Neural progenitor cell (in vitro differentiated cells): ENCODE measurements at regions not wholly inside any gene's neighbourhood (a gene's known extent, or its start where the extent isn't known, plus 50 kb on each side); places are given as distances from the start of the nearest gene placed in this dataset.

Experiments used
- DNase-seq: peaks from one replicate; pipeline ENCODE4 v3.0.0-alpha.2; 2016; ENCODE audit warnings: low spot score
- H2AFZ ChIP-seq: fragments of 200-600 bp; sonication (generic); replicated peaks from 2 replicates; pipeline ENCODE4 v1.6.1; 2016; ENCODE audit warnings: antibody characterized with exemption
- H3F3A ChIP-seq: fragments of 200-600 bp; sonication (generic); 2 replicates; pipeline ENCODE4 v1.6.1; 2016; ENCODE audit warnings: antibody characterized with exemption, low read depth
- H3K27ac ChIP-seq: fragments of 200-600 bp; sonication (generic); 2 replicates; pipeline ENCODE4 v1.5.1; 2016; ENCODE audit warnings: mild to moderate bottlenecking
- H3K27me3 ChIP-seq: fragments of 200-600 bp; sonication (generic); 2 replicates; pipeline ENCODE4 v1.6.1; 2016; ENCODE audit warnings: mild to moderate bottlenecking, moderate library complexity
- H3K36me3 ChIP-seq: fragments of 200-600 bp; sonication (generic); 2 replicates; pipeline ENCODE4 v1.5.1; 2016
- H3K4me1 ChIP-seq: fragments of 200-600 bp; sonication (generic); 2 replicates; pipeline ENCODE4 v1.6.1; 2016; ENCODE audit warnings: mixed run types
- H3K4me2 ChIP-seq: fragments of 200-600 bp; sonication (generic); 2 replicates; pipeline ENCODE4 v1.6.1; 2016
- H3K4me3 ChIP-seq: fragments of 200-600 bp; sonication (generic); 2 replicates; pipeline ENCODE4 v1.5.1; 2016
- H3K79me2 ChIP-seq: fragments of 200-600 bp; sonication (generic); 2 replicates; pipeline ENCODE4 v1.6.1; 2016; ENCODE audit warnings: low read depth
- H3K9ac ChIP-seq: fragments of 200-600 bp; sonication (generic); 2 replicates; pipeline ENCODE4 v1.6.1; 2016
- H3K9me3 ChIP-seq: fragments of 200-600 bp; sonication (generic); 2 replicates; pipeline ENCODE4 v1.5.1; 2016; ENCODE audit warnings: low read depth
- H4K20me1 ChIP-seq: fragments of 200-600 bp; sonication (generic); 2 replicates; pipeline ENCODE4 v1.6.1; 2016; ENCODE audit warnings: low read depth
- H3K27ac Mint-ChIP-seq: 3 replicates; pipeline ENCODE4 v1.8.0; 2021; ENCODE audit warnings: mixed read lengths
- H3K27me3 Mint-ChIP-seq: 2 replicates; pipeline ENCODE4 v1.8.0; 2022; ENCODE audit warnings: low read depth, mild to moderate bottlenecking, inconsistent platforms, moderate library complexity, mixed read lengths; ENCODE audit not compliant: insufficient read depth
- H3K36me3 Mint-ChIP-seq: 3 replicates; pipeline ENCODE4 v1.8.0; 2021; ENCODE audit warnings: mixed read lengths
- H3K4me1 Mint-ChIP-seq: 3 replicates; pipeline ENCODE4 v1.8.0; 2021; ENCODE audit warnings: mixed read lengths
- H3K4me3 Mint-ChIP-seq: 3 replicates; pipeline ENCODE4 v1.8.0; 2021; ENCODE audit warnings: mild to moderate bottlenecking, moderate library complexity, mixed read lengths
- H3K9me3 Mint-ChIP-seq: 3 replicates; pipeline ENCODE4 v1.8.0; 2020; ENCODE audit warnings: mixed read lengths
- CTCF ChIP-seq: fragments of 200-600 bp; sonication (generic); IDR thresholded peaks from 2 replicates; pipeline ENCODE4 v1.5.1; 2017; ENCODE audit warnings: antibody characterized with exemption, mild to moderate bottlenecking
- EZH2 ChIP-seq: fragments of 200-600 bp; sonication (generic); IDR thresholded peaks from 2 replicates; pipeline ENCODE4 v1.6.1; 2017; ENCODE audit warnings: antibody characterized with exemption, mild to moderate bottlenecking, moderate library complexity
- EZH2phosphoT487 ChIP-seq: fragments of 200-600 bp; sonication (generic); IDR thresholded peaks from 2 replicates; pipeline ENCODE4 v1.6.1; 2017; ENCODE audit warnings: antibody characterized with exemption

- no peaks in the 10 kb centered on the region for H3K79me2 ChIP-seq
- H3K36me3 Mint-ChIP-seq = no peaks in the 10 kb centered on the region
- H3K27ac Mint-ChIP-seq = no peak overlapping the region
- no peaks in the 10 kb centered on the region for H3K9me3 ChIP-seq
- H3K27me3 ChIP-seq = no peaks in the 10 kb centered on the region
- no peaks in the 10 kb centered on the region for H4K20me1 ChIP-seq
- H3K27me3 Mint-ChIP-seq = no peaks in the 10 kb centered on the region
- H3K4me3 Mint-ChIP-seq = no peak overlapping the region
- H2AFZ ChIP-seq = no peak overlapping the region
- H3K9me3 Mint-ChIP-seq = peaks cover 21% of the 10 kb centered on the region
- H3K4me2 ChIP-seq = no peak overlapping the region
- no peak overlapping the region for H3K27ac ChIP-seq
- H3K4me1 ChIP-seq = no peaks in the 10 kb centered on the region
- H3K9ac ChIP-seq = no peak overlapping the region
- DNase-seq = no peak
- H3K36me3 ChIP-seq = no peaks in the 10 kb centered on the region
- no peak overlapping the region for H3K4me3 ChIP-seq
- H3F3A ChIP-seq = no peaks in the 10 kb centered on the region
- TF ChIP-seq CTCF = no peak
- TF ChIP-seq EZH2 = no peak
- no peak for TF ChIP-seq EZH2phosphoT487
- no peaks in the 10 kb centered on the region for H3K4me1 Mint-ChIP-seq
Observed at GRCh38 chr6:90456001-90456400, 130.9 kb downstream of the MAP3K7 start.

- H3K4me3 ChIP-seq = no peak overlapping the region
- Mint-ChIP-seq H3K27me3 (no peaks in the 10 kb centered on the region), H3K36me3 (no peaks in the 10 kb centered on the region), H3K4me1 (peaks cover 4% of the 10 kb centered on the region), H3K27ac (no peak overlapping the region), H3K9me3 (peaks cover 14% of the 10 kb centered on the region), H3K4me3 (no peak overlapping the region)
- no peak overlapping the region for H2AFZ ChIP-seq
- H3K9me3 ChIP-seq = no peaks in the 10 kb centered on the region
- peaks cover 6% of the 10 kb centered on the region for H3K4me1 ChIP-seq
- no peak overlapping the region for H3K4me2 ChIP-seq
- DNase-seq = no peak
- no peaks in the 10 kb centered on the region for H3K27me3 ChIP-seq
- no peaks in the 10 kb centered on the region for H3K36me3 ChIP-seq
- no peaks in the 10 kb centered on the region for H3K79me2 ChIP-seq
- no peaks in the 10 kb centered on the region for H4K20me1 ChIP-seq
- no peak overlapping the region for H3K27ac ChIP-seq
- H3F3A ChIP-seq = no peaks in the 10 kb centered on the region
- H3K9ac ChIP-seq = no peak overlapping the region
- no peak for TF ChIP-seq EZH2phosphoT487
Observed at GRCh38 chr6:90454836-90455427, 131.9 kb downstream of the MAP3K7 start.

- H3K9me3 ChIP-seq = no peaks in the 10 kb centered on the region
- H3K4me3 ChIP-seq = no peak overlapping the region
- Mint-ChIP-seq H3K36me3 (peaks cover 2% of the 10 kb centered on the region), H3K9me3 (no peaks in the 10 kb centered on the region), H3K4me3 (no peak overlapping the region), H3K4me1 (peaks cover 32% of the 10 kb centered on the region), H3K27me3 (peaks cover 2% of the 10 kb centered on the region), H3K27ac (no peak overlapping the region)
- no peak overlapping the region for H3K27ac ChIP-seq
- H4K20me1 ChIP-seq = no peaks in the 10 kb centered on the region
- H3K4me2 ChIP-seq = no peak overlapping the region
- DNase-seq = no peak
- H3K27me3 ChIP-seq = no peaks in the 10 kb centered on the region
- no peaks in the 10 kb centered on the region for H3F3A ChIP-seq
- peaks cover 31% of the 10 kb centered on the region for H3K4me1 ChIP-seq
- no peaks in the 10 kb centered on the region for H3K36me3 ChIP-seq
- no peaks in the 10 kb centered on the region for H3K79me2 ChIP-seq
- H2AFZ ChIP-seq = no peak overlapping the region
- H3K9ac ChIP-seq = no peak overlapping the region
- no peak for TF ChIP-seq EZH2
- no peak for TF ChIP-seq CTCF
- no peak for TF ChIP-seq EZH2phosphoT487
Observed at GRCh38 chr6:90450268-90450953, 136.5 kb downstream of the MAP3K7 start.

GRCh38 chr6:90449311-90449710 lies 137.6 kb downstream of the MAP3K7 start:
- H3K4me2 ChIP-seq = peak overlapping the region; percentile 14
- no peak overlapping the region for H3K4me3 Mint-ChIP-seq
- no peak for TF ChIP-seq CTCF
- no peak for TF ChIP-seq EZH2
- TF ChIP-seq EZH2phosphoT487 = no peak
- H2AFZ ChIP-seq = no peak overlapping the region
- peaks cover 2% of the 10 kb centered on the region for H3K27me3 Mint-ChIP-seq
- no peaks in the 10 kb centered on the region for H4K20me1 ChIP-seq
- H3K9me3 ChIP-seq = no peaks in the 10 kb centered on the region
- no peak overlapping the region for H3K9ac ChIP-seq
- peaks cover 41% of the 10 kb centered on the region for H3K4me1 Mint-ChIP-seq
- H3K36me3 Mint-ChIP-seq = peaks cover 2% of the 10 kb centered on the region
- H3K27ac Mint-ChIP-seq = peak overlapping the region; percentile 30
- no peak overlapping the region for H3K4me3 ChIP-seq
- no peaks in the 10 kb centered on the region for H3K9me3 Mint-ChIP-seq
- H3F3A ChIP-seq = peaks cover 11% of the 10 kb centered on the region
- no peak for DNase-seq
- no peaks in the 10 kb centered on the region for H3K79me2 ChIP-seq
- no peaks in the 10 kb centered on the region for H3K36me3 ChIP-seq
- no peak overlapping the region for H3K27ac ChIP-seq
- H3K4me1 ChIP-seq = peaks cover 41% of the 10 kb centered on the region
- no peaks in the 10 kb centered on the region for H3K27me3 ChIP-seq
